OCI-M1 (cell line): ENCODE measurements at regions not wholly inside any gene's neighbourhood (a gene's known extent, or its start where the extent isn't known, plus 50 kb on each side); places are given as distances from the start of the nearest gene placed in this dataset.

Source experiments
- DNase-seq: peaks from one replicate; lab custom pipeline; 2025; lab: John Stamatoyannopoulos, UW

GRCh38 chr6:105991561-105992314 is 94.4 kb upstream of the PRDM1 start:
- peak; percentile 74 for DNase-seq

GRCh38 chr6:105990151-105990550 is 96.0 kb upstream of the PRDM1 start:
- DNase-seq = no peak

DNA sequence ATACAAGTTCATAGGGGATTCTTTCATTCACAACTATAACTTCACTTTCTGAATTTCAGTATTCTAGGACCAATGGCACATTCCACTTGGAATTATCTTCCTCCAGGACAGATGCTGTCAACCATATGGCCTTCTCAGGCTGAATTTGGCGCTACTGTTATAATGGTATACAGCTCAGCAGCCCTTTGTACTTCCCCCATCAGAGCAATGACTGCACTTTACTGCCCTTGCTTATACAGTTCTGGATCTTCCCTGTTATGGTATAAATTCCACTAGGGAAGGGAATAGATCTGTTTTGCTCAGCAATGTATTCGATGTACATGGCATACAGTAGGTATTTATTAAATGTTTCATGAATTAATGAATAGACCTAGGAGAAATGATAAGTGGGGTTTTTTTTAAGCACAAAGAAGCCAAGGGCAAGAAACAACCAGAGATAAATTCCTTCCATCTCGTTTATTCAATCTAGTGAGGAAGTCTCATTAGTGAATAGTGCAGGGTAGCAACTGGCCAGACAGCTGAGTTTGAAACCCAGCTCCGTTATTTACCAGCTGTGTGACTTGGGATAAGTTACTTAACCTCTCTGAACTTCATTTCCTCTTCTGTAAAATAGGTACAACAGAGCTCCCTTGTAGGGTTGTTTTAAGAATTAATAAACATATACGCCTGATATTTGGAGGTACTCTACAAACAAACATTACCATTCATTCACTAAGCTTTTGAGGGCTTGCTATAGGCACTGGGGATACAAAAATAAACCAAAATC is 97.1 kb upstream of the PRDM1 start:
- no peak for DNase-seq

GRCh38 chr6:105988321-105988720 is 97.8 kb upstream of the PRDM1 start:
- no peak for DNase-seq

DNA sequence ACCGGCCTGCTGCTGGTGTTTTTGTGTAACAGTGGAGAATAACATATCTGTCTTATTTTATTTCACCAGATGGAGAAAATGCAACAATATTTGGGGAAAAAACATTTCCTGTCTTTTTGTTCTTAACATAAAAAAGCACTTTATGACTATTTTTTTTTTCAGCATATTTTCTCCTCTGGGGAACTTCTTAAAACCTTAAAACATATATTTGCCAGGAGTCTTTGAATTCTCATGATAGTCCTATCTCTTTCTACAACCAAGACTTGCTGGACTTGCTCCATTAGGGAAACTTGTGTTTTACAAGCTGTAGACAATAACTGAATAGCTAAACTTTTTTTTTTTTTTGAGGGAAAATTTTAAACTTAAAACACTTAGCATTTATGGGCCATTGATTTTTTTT is 98.6 kb upstream of the PRDM1 start:
- no peak for DNase-seq

- no peak for DNase-seq
Measured at GRCh38 chr6:105986998-105987397, 99.1 kb upstream of the PRDM1 start.

GRCh38 chr6:105985816-105986632 is 100.1 kb upstream of the PRDM1 start:
- DNase-seq = no peak

- no peak for DNase-seq
Measured at GRCh38 chr6:105985098-105985815, 100.9 kb upstream of the PRDM1 start.

GRCh38 chr6:105983763-105984162 is 102.4 kb upstream of the PRDM1 start:
- no peak for DNase-seq

GRCh38 chr6:105982761-105983540 is 103.2 kb upstream of the PRDM1 start:
- DNase-seq = no peak

DNA sequence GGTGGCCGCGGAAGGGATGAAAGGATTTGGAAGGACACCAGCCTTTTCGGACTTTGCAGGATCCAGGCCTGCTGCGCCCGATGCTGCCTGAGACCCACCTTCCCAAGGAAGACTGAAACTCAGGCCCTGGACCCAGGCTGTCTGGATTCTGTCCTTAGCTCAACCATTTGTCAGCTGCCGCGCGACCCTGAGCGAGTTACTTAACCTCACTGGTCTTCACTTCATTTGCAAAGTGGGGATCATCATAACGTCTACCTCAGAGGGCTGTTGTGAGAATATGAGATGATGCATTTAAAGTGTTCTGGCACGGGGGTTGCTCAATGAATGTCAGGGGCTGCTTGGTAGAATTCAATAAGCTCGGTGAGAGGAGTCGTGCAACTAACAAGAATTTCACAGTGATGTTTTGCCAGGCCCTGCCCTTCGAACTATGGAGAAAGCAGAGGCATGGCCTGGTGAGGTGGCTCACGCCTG is 104.2 kb upstream of the PRDM1 start:
- DNase-seq = no peak

- no peak for DNase-seq
Measured at GRCh38 chr6:105981002-105981887, 104.9 kb upstream of the PRDM1 start.

- no peak for DNase-seq
Measured at GRCh38 chr6:105978974-105979373, 107.2 kb upstream of the PRDM1 start.

- DNase-seq = no peak
Measured at GRCh38 chr6:105977934-105978504, 108.1 kb upstream of the PRDM1 start.

DNA sequence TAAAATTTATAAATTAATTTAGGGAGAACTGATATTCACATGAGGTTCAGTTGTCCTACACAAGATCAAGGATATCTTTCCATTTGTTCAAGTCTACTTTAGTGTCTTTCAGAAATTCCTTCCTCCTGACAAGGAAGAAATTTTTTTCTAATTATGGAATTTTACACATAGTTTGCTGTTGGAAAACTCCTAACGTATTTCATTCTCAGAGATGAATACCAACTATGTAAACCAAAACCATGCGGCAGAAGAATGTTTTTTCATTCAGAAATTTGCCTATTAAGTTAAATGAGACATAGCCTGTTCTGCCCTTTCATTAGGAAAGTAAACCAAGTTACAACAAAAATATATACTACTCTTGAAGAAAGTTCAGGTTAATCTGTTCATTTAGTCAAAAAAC is 111.2 kb upstream of the PRDM1 start:
- DNase-seq = no peak

DNA sequence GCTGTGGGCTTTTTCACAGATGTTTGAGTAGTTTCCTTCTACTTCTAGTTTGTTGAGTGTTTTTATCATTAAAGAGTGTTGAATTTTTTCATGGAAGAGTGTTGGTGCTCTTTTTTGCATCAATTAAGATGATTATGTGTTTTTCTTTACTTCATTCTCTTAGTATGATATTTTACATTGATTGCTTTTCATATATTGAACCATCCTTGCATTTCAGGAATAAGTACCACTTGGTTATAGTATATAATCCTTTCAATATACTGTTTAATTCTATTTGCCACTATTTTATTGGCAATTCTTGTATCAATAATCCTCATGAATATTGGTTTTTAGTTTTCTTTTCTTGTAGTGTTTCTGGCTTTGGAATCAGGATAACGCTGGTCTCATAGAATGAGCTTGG is 113.7 kb upstream of the PRDM1 start:
- DNase-seq = no peak

DNA sequence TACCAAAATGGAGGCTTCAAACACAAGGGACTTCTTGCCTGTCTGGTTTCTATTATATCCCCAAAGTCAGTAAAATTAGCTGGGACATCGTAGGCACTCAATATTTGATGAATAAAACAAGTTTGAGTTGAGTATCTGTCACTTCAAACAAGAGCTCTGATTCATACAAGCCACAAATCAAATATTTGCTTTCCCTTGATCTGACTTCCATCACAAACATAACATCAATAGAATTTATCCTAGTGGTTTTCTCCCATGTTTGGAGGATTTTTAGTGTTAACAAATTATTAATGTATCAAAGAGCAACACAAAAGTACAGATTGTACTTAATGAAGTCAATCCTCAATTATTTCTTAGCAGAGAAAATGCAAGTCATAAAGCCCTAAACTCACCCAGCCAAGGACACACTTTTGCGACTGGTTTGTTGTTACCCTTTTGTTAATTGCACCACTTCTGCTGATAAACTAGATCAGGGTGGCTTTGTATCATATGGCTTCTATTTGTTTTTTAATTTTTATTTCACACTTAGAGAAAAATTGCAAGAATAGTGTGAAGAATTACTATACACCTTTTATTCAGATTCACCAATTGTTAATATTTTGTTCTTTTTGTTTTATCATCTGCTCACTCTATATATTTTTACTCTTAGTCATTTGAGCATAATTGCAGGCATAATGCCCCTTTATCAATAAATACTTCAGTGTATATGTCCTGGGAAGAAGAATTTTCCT is 117.4 kb upstream of the PRDM1 start:
- no peak for DNase-seq

- DNase-seq = no peak
Measured at GRCh38 chr6:105967917-105968602, 118.1 kb upstream of the PRDM1 start.
